GM12878 (cell line): ENCODE measurements at regions not wholly inside any gene's neighbourhood (a gene's known extent, or its start where the extent isn't known, plus 50 kb on each side); places are given as distances from the start of the nearest gene placed in this dataset.

Experiments
- ATAC-seq: fragments of 200-7000 bp; cut with Tn5 transposase; 3 replicates; pipeline ENCODE4 v1.9.1; 2020; ENCODE audit warnings: mild to moderate bottlenecking, moderate library complexity
- BruUV-seq: library from RNA; stranded (reverse); fragments of 400-500 nt; replicated peaks from 2 replicates; lab custom pipeline; 2021; lab: Mats Ljungman, UMichigan
- CTCF ChIA-PET: fragments of 300-600 bp; sonication (Branson Sonifier 250); formaldehyde crosslinking; extraction: SDS; loops from one replicate; lab custom pipeline; 2021; ENCODE audit warnings: inconsistent platforms; lab: Yijun Ruan, JAX
- POLR2A ChIA-PET: fragments of 350-600 bp; formaldehyde crosslinking; extraction: SDS; loops from one replicate; lab custom pipeline; 2021; ENCODE audit warnings: inconsistent platforms; lab: Charles Lee
- RAD21 ChIA-PET: fragments of 300-600 bp; sonication (Branson Sonifier 250); formaldehyde crosslinking; loops from one replicate; lab custom pipeline; 2023; ENCODE audit warnings: antibody characterized with exemption; ENCODE audit not compliant: unreplicated experiment; lab: Charles Lee
- SMC1A ChIA-PET: fragments of 300-600 bp; sonication (Branson Sonifier 250); formaldehyde crosslinking; loops from one replicate; lab custom pipeline; 2023; ENCODE audit not compliant: unreplicated experiment, uncharacterized antibody; lab: Charles Lee
- DNase-seq: peaks from one replicate; pipeline ENCODE4 v3.0.0-alpha.2; 2011; ENCODE audit warnings: low read depth, low spot score
- FAIRE-seq: peaks from 3 replicates; lab custom pipeline; 2011; peaks lifted over from hg19 to GRCh38; lab: Jason Lieb, UNC
- H2AFZ ChIP-seq: 2 replicates; pipeline ENCODE4 v1.6.0; 2011; ENCODE audit warnings: low read depth, low read length, control low read depth; ENCODE audit not compliant: control insufficient read depth
- H3K27ac ChIP-seq: 2 replicates; pipeline ENCODE4 v1.5.1; 2011; ENCODE audit warnings: control low read depth; ENCODE audit not compliant: control insufficient read depth, insufficient read depth
- H3K27me3 ChIP-seq, 2 experiments: replicated peaks in 1 of 2; 2 replicates each; pipeline versions ENCODE4 v1.6.0 to v1.6.1; 2011; ENCODE audit warnings: low read length in 1 of 2; ENCODE audit not compliant: control insufficient read depth in 2 of 2, insufficient read depth in 2 of 2
- H3K36me3 ChIP-seq, 2 experiments: 2 replicates each; pipeline ENCODE4 v1.5.1; 2011; ENCODE audit warnings: low read length in 1 of 2; ENCODE audit not compliant: control insufficient read depth in 2 of 2, insufficient read depth in 2 of 2
- H3K4me1 ChIP-seq: 2 replicates; pipeline ENCODE4 v1.6.1; 2011; ENCODE audit warnings: mild to moderate bottlenecking, low read length, moderate library complexity, mixed read lengths; ENCODE audit not compliant: control insufficient read depth, insufficient read depth
- H3K4me2 ChIP-seq: 2 replicates; pipeline ENCODE4 v1.6.0; 2011; ENCODE audit warnings: control low read depth; ENCODE audit not compliant: control insufficient read depth, insufficient read depth
- H3K4me3 ChIP-seq: fragments of 200-600 bp; sonication (generic); 2 replicates; pipeline ENCODE4 v1.5.1; 2016
- H3K79me2 ChIP-seq: 2 replicates; pipeline ENCODE4 v1.6.0; 2011; ENCODE audit warnings: low read length; ENCODE audit not compliant: control insufficient read depth, insufficient read depth
- H3K9ac ChIP-seq: 2 replicates; pipeline ENCODE4 v1.8.0; 2011; ENCODE audit warnings: low read length, control low read depth, mixed read lengths; ENCODE audit not compliant: control insufficient read depth, insufficient read depth
- H3K9me3 ChIP-seq: replicated peaks from 3 replicates; pipeline ENCODE4 v1.5.1; 2011; ENCODE audit warnings: mild to moderate bottlenecking, low read length; ENCODE audit not compliant: control insufficient read depth, insufficient read depth
- H4K20me1 ChIP-seq: 2 replicates; pipeline ENCODE4 v1.6.0; 2011; ENCODE audit not compliant: control insufficient read depth, insufficient read depth
- CUX1 ChIP-seq: IDR thresholded peaks from 2 replicates; pipeline ENCODE4 v1.6.1; 2012; ENCODE audit warnings: improper control_type of control experiment, low read depth, low read length; ENCODE audit not compliant: insufficient replicate concordance
- GABPA ChIP-seq: IDR thresholded peaks from 2 replicates; pipeline ENCODE4 v1.6.1; 2014; ENCODE audit warnings: antibody characterized with exemption, low read depth, mild to moderate bottlenecking, inconsistent platforms
- JUND ChIP-seq: IDR thresholded peaks from 2 replicates; pipeline ENCODE4 v1.6.1; 2012; ENCODE audit warnings: low read depth, mild to moderate bottlenecking, low read length, improper control_type of control experiment, moderate library complexity
- KAT2A ChIP-seq: conservative IDR thresholded peaks from 2 replicates; pipeline ENCODE4 v1.6.1; 2011; ENCODE audit warnings: low read depth, low read length; ENCODE audit not compliant: control insufficient read depth
- KDM1A ChIP-seq: fragments of 200-600 bp; sonication (generic); IDR thresholded peaks from 2 replicates; pipeline ENCODE4 v1.6.1; 2016; ENCODE audit warnings: borderline replicate concordance
- MTA3 ChIP-seq: IDR thresholded peaks from 2 replicates; pipeline ENCODE4 v1.6.1; 2012; ENCODE audit warnings: low read length, inconsistent platforms, borderline replicate concordance
- NFYA ChIP-seq: IDR thresholded peaks from 2 replicates; pipeline ENCODE4 v1.6.1; 2011; ENCODE audit warnings: low read depth, mild to moderate bottlenecking, low read length, improper control_type of control experiment, borderline replicate concordance
- RCOR1 ChIP-seq: conservative IDR thresholded peaks from 2 replicates; pipeline ENCODE4 v1.6.1; 2012; ENCODE audit warnings: low read depth, low read length, improper control_type of control experiment
- ZNF274 ChIP-seq: IDR thresholded peaks from one replicate; pipeline ENCODE4 v1.8.0; 2011; ENCODE audit not compliant: insufficient read length, insufficient read depth
- WGBS: methylation state at CpG from one replicate; pipeline ENCODE4 v1.1.6; 2016; ENCODE audit warnings: low lambda C conversion rate; ENCODE audit not compliant: insufficient replicate concordance, insufficient coverage; ENCODE audit errors: missing lambda C conversion rate; 5-methylcytosine and 5-hydroxymethylcytosine counted together
- in situ Hi-C: fragments of 300-500 bp; cut with MboI; formaldehyde crosslinking; loops from 9 replicates; pipeline ENCODE4 v1.14.3; 2018; ENCODE audit warnings: mixed read lengths
- intact Hi-C: fragments of 100-400 bp; cut with micrococcal nuclease; formaldehyde crosslinking; loops from one replicate; pipeline ENCODE4 v1.14.2; 2022; ENCODE audit not compliant: unreplicated experiment

- no peak for TF ChIP-seq KDM1A
- TF ChIP-seq JUND: no peak
- no peak for TF ChIP-seq KAT2A
Observed at GRCh38 chr5:109558952-109559351, 130.8 kb upstream of the MAN2A1 start (continued).

GRCh38 chr5:109558364-109558763 lies 131.4 kb upstream of the MAN2A1 start:
- TF ChIP-seq RCOR1 (no peak), NFYA (no peak), GABPA (no peak), CUX1 (no peak), ZNF274 (no peak), MTA3 (no peak)
- no peaks in the 10 kb centered on the region for H3K4me1 ChIP-seq
- no peaks in the 10 kb centered on the region for H3K9me3 ChIP-seq
- no peaks in the 10 kb centered on the region for H3K36me3 ChIP-seq
- no peak for FAIRE-seq
- POLR2A ChIA-PET: no interaction called here
- H3K27ac ChIP-seq: no peak overlapping the region
- in situ Hi-C loops (no loop called here), intact Hi-C loops (no loop called here)
- no peak overlapping the region for H3K4me3 ChIP-seq
- DNase-seq: no peak
- no TSS peak for BruUV-seq
- no peaks in the 10 kb centered on the region for H3K27me3 ChIP-seq
- no peaks in the 10 kb centered on the region for H4K20me1 ChIP-seq
- WGBS: 19% methylated on average over 3 of the region's 3 CpGs
- H2AFZ ChIP-seq: no peak overlapping the region
- ATAC-seq: no peak
- CTCF ChIA-PET: no interaction called here
- no peaks in the 10 kb centered on the region for H3K79me2 ChIP-seq
- H3K9ac ChIP-seq: no peak overlapping the region
- no peak overlapping the region for H3K4me2 ChIP-seq
- RAD21 ChIA-PET: no interaction called here
- SMC1A ChIA-PET: no interaction called here
